H1 (cell line): ENCODE measurements at regions not wholly inside any gene's neighbourhood (a gene's known extent, or its start where the extent isn't known, plus 50 kb on each side); places are given as distances from the start of the nearest gene placed in this dataset.

Experiments
- TEAD4 ChIP-seq: IDR thresholded peaks from 2 replicates; pipeline ENCODE4 v1.6.1; 2012; ENCODE audit warnings: low read depth, low read length, inconsistent platforms, mixed read lengths
- TF ChIP-seq, protein P1 (sequence below), 3 experiments: IDR thresholded peaks; 1 replicate in 2 of 3; 2 replicates in 1 of 3; pipeline versions ENCODE4 v1.5.1 to v1.6.1; 2011; ENCODE audit warnings: low read length in 3 of 3, mild to moderate bottlenecking in 3 of 3, inconsistent platforms in 2 of 3, low read depth in 1 of 3, moderate library complexity in 1 of 3; ENCODE audit not compliant: insufficient read depth in 1 of 3; ENCODE audit errors: control extremely low read depth in 1 of 3
- TF ChIP-seq, protein P2 (sequence below): IDR thresholded peaks from 2 replicates; pipeline ENCODE4 v1.6.1; 2012; ENCODE audit warnings: inconsistent platforms

DNA sequence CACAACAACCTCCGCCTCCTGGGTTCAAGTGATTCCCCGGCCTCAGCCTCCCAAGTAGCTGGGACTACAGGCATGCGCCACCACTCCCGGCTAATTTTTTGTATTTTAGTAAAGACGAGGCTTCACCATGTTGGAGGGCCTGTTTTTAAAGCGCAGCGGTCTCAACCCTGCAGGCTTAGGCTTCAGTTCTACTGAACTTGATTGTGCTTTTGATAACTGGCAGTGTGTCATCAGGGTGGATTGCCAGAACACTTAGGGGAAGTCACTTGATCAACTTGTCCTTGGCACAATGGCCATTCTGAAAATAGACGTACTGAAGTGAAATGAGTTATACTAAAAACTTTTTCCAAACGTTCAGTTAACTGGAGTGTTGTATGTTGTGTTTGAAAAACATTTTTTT lies 472.2 kb downstream of the KLF5 start:
- TF ChIP-seq, protein P1, sequence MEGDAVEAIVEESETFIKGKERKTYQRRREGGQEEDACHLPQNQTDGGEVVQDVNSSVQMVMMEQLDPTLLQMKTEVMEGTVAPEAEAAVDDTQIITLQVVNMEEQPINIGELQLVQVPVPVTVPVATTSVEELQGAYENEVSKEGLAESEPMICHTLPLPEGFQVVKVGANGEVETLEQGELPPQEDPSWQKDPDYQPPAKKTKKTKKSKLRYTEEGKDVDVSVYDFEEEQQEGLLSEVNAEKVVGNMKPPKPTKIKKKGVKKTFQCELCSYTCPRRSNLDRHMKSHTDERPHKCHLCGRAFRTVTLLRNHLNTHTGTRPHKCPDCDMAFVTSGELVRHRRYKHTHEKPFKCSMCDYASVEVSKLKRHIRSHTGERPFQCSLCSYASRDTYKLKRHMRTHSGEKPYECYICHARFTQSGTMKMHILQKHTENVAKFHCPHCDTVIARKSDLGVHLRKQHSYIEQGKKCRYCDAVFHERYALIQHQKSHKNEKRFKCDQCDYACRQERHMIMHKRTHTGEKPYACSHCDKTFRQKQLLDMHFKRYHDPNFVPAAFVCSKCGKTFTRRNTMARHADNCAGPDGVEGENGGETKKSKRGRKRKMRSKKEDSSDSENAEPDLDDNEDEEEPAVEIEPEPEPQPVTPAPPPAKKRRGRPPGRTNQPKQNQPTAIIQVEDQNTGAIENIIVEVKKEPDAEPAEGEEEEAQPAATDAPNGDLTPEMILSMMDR (IDR thresholded peaks at IDR 0.05; ENCODE audit: control extremely low read depth in 1 of 3, insufficient read depth in 1 of 3, low read depth in 1 of 3, low read length in 3 of 3) = no peak
- no peak for TF ChIP-seq TEAD4
- TF ChIP-seq, protein P2, sequence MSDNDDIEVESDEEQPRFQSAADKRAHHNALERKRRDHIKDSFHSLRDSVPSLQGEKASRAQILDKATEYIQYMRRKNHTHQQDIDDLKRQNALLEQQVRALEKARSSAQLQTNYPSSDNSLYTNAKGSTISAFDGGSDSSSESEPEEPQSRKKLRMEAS = no peak
